Calu3 (cell line): ENCODE measurements at regions not wholly inside any gene's neighbourhood (a gene's known extent, or its start where the extent isn't known, plus 50 kb on each side); places are given as distances from the start of the nearest gene placed in this dataset.

Source experiments
- BruUV-seq: library from RNA; stranded (reverse); fragments of 400-500 nt; replicated peaks from 2 replicates; lab custom pipeline; 2021; lab: Mats Ljungman, UMichigan
- CTCF ChIA-PET: fragments of 300-600 bp; sonication (Branson Sonifier 250); formaldehyde crosslinking; loops from one replicate; lab custom pipeline; 2022; ENCODE audit warnings: antibody characterized with exemption; lab: Charles Lee
- DNase-seq: peaks from one replicate; pipeline ENCODE4 v3.0.0; 2022
- H3K27ac Mint-ChIP-seq: one replicate; pipeline ENCODE4 v1.8.0; 2022; ENCODE audit warnings: mixed read lengths; ENCODE audit not compliant: unreplicated experiment
- H3K27me3 Mint-ChIP-seq: one replicate; pipeline ENCODE4 v1.8.0; 2022; ENCODE audit warnings: mixed read lengths; ENCODE audit not compliant: unreplicated experiment
- H3K36me3 Mint-ChIP-seq: one replicate; pipeline ENCODE4 v1.8.0; 2022; ENCODE audit warnings: mild to moderate bottlenecking, moderate library complexity, mixed read lengths; ENCODE audit not compliant: insufficient read depth, unreplicated experiment
- H3K4me1 Mint-ChIP-seq: one replicate; pipeline ENCODE4 v1.8.0; 2022; ENCODE audit warnings: mild to moderate bottlenecking, low read depth, mixed read lengths; ENCODE audit not compliant: unreplicated experiment
- H3K4me3 Mint-ChIP-seq: one replicate; pipeline ENCODE4 v1.8.0; 2022; ENCODE audit warnings: mild to moderate bottlenecking, low read depth, moderate library complexity, mixed read lengths; ENCODE audit not compliant: unreplicated experiment
- H3K9me3 Mint-ChIP-seq: one replicate; pipeline ENCODE4 v1.8.0; 2022; ENCODE audit warnings: low read depth, mixed read lengths; ENCODE audit not compliant: unreplicated experiment
- CTCF ChIP-seq: fragments of 200-600 bp; IDR thresholded peaks from one replicate; pipeline ENCODE4 v1.8.0; 2022; ENCODE audit warnings: antibody characterized with exemption; ENCODE audit not compliant: unreplicated experiment
- intact Hi-C: fragments of 100-400 bp; cut with micrococcal nuclease; formaldehyde crosslinking; loops from one replicate; pipeline ENCODE4 v1.10.0; 2022; ENCODE audit not compliant: unreplicated experiment

- CTCF ChIA-PET: no interaction called here
- BruUV-seq: no TSS peak
- no peak overlapping the region for H3K4me3 Mint-ChIP-seq
- H3K27ac Mint-ChIP-seq: no peak overlapping the region
- no peaks in the 10 kb centered on the region for H3K36me3 Mint-ChIP-seq
- no peaks in the 10 kb centered on the region for H3K27me3 Mint-ChIP-seq
- no peaks in the 10 kb centered on the region for H3K4me1 Mint-ChIP-seq
- intact Hi-C loops: no loop called here
- DNase-seq: no peak
- H3K9me3 Mint-ChIP-seq: peaks cover 18% of the 10 kb centered on the region
- no peak for TF ChIP-seq CTCF
These were observed 186.4 kb upstream of the SLC24A5 start for GRCh38 chr15:47934342-47934741.

GRCh38 chr15:47937834-47938233, 183.0 kb upstream of the SLC24A5 start:
- CTCF ChIA-PET: no interaction called here
- Mint-ChIP-seq H3K36me3 (no peaks in the 10 kb centered on the region), H3K9me3 (peaks cover 17% of the 10 kb centered on the region), H3K27me3 (no peaks in the 10 kb centered on the region), H3K4me3 (no peak overlapping the region), H3K27ac (no peak overlapping the region), H3K4me1 (no peaks in the 10 kb centered on the region)
- BruUV-seq: no TSS peak
- TF ChIP-seq CTCF: no peak
- DNase-seq: no peak
- intact Hi-C loops: no loop called here

GRCh38 chr15:47944637-47945288, 176.0 kb upstream of the SLC24A5 start:
- CTCF ChIA-PET: no interaction called here

GRCh38 chr15:47945872-47946650, 174.7 kb upstream of the SLC24A5 start:
- CTCF ChIA-PET: no interaction called here
- BruUV-seq: no TSS peak
- Mint-ChIP-seq H3K27me3 (no peaks in the 10 kb centered on the region), H3K4me3 (no peak overlapping the region), H3K4me1 (no peaks in the 10 kb centered on the region), H3K36me3 (no peaks in the 10 kb centered on the region), H3K9me3 (peaks cover 12% of the 10 kb centered on the region), H3K27ac (no peak overlapping the region)
- TF ChIP-seq CTCF: no peak
- DNase-seq: no peak
- intact Hi-C loops: no loop called here

More at GRCh38 chr15:47944637-47945288, 176.0 kb upstream of the SLC24A5 start:
- intact Hi-C loops: no loop called here
- Mint-ChIP-seq H3K27ac (no peak overlapping the region), H3K27me3 (no peaks in the 10 kb centered on the region), H3K4me3 (no peak overlapping the region), H3K4me1 (no peaks in the 10 kb centered on the region), H3K9me3 (peaks cover 11% of the 10 kb centered on the region), H3K36me3 (no peaks in the 10 kb centered on the region)
- TF ChIP-seq CTCF: no peak
- no peak for DNase-seq
- BruUV-seq: no TSS peak
